Smooth muscle cell (in vitro differentiated cells): ENCODE measurements at regions not wholly inside any gene's neighbourhood (a gene's known extent, or its start where the extent isn't known, plus 50 kb on each side); places are given as distances from the start of the nearest gene placed in this dataset.

ENCODE experiments used
- DNase-seq: peaks from one replicate; lab custom pipeline; 2025; ENCODE audit not compliant: unreplicated experiment; lab: John Stamatoyannopoulos, UW
- H2AFZ ChIP-seq: fragments of 200-600 bp; sonication (generic); 2 replicates; pipeline ENCODE4 v1.6.0; 2016; ENCODE audit warnings: antibody characterized with exemption, low read depth, mild to moderate bottlenecking
- H3F3A ChIP-seq: fragments of 200-600 bp; sonication (generic); 2 replicates; pipeline ENCODE4 v1.6.0; 2017; ENCODE audit warnings: antibody characterized with exemption, low read depth
- H3K27ac ChIP-seq: fragments of 200-600 bp; sonication (generic); 2 replicates; pipeline ENCODE4 v1.5.1; 2016; ENCODE audit warnings: low read depth, mild to moderate bottlenecking
- H3K27me3 ChIP-seq: fragments of 200-600 bp; sonication (generic); 2 replicates; pipeline ENCODE4 v1.6.1; 2016; ENCODE audit warnings: low read depth, mild to moderate bottlenecking
- H3K36me3 ChIP-seq: fragments of 200-600 bp; sonication (generic); 2 replicates; pipeline ENCODE4 v1.5.1; 2016; ENCODE audit warnings: low read depth
- H3K4me1 ChIP-seq: fragments of 200-600 bp; sonication (generic); 2 replicates; pipeline ENCODE4 v1.5.1; 2016; ENCODE audit warnings: low read depth
- H3K4me2 ChIP-seq: fragments of 200-600 bp; sonication (generic); 2 replicates; pipeline ENCODE4 v1.6.0; 2016; ENCODE audit warnings: mild to moderate bottlenecking
- H3K4me3 ChIP-seq: fragments of 200-600 bp; sonication (generic); 2 replicates; pipeline ENCODE4 v1.5.1; 2016; ENCODE audit warnings: mild to moderate bottlenecking
- H3K79me2 ChIP-seq: fragments of 200-600 bp; sonication (generic); 2 replicates; pipeline ENCODE4 v1.6.0; 2016; ENCODE audit warnings: low read depth, mild to moderate bottlenecking
- H3K9ac ChIP-seq: fragments of 200-600 bp; sonication (generic); 2 replicates; pipeline ENCODE4 v1.6.0; 2016; ENCODE audit warnings: low read depth
- H3K9me3 ChIP-seq: fragments of 200-600 bp; sonication (generic); replicated peaks from 2 replicates; pipeline ENCODE4 v1.5.1; 2016; ENCODE audit warnings: low read depth
- H4K20me1 ChIP-seq: fragments of 200-600 bp; sonication (generic); 2 replicates; pipeline ENCODE4 v1.6.0; 2016; ENCODE audit warnings: low read depth
- WGBS: methylation state at CpG from one replicate; pipeline ENCODE4 v1.1.7; 2016; ENCODE audit warnings: low lambda C conversion rate; 5-methylcytosine and 5-hydroxymethylcytosine counted together
- TF ChIP-seq, protein P1 (sequence below): fragments of 200-600 bp; sonication (generic); IDR thresholded peaks from 2 replicates; pipeline ENCODE4 v1.5.1; 2017; ENCODE audit warnings: borderline replicate concordance, mild to moderate bottlenecking, antibody characterized with exemption; ENCODE audit not compliant: insufficient read depth, poor library complexity, severe bottlenecking

DNA sequence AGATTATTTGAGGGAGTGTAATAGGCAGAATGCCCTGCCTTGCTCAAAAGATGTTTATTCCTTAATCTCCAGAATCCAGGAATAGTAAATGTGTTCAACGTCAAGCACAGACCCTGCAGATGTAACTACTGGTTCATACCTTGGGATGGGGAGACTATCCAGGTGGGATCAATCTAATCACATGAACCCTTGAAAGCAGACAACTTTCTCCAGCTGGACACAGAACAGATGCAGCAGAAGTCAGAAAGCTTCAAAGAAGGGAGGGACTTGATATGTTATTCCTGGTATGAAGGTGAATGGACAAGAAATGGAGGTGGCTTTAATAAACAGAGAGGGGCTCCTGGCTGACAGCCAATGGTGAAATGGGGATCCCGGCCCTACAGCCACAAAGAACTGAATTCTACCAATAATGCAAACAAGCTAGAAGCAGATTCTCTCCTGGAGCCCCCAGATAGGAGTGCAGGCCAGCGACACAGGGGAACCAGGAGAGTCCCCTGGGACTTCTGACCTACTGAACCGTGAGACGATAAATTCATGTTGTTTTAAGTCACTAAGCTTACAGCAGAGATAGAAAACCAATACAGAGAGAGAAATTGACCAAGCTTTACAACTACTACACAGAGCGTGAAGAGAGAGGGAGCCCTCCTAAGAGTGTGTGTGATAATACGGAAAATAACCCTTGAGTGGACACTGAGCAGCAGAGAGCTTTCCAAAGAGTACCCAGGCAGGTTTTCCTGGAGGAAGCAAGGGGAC is 133.5 kb upstream of the TMEM132C start:
- Histone ChIP-seq H3K27me3 (no peaks in the 10 kb centered on the region), H3K4me1 (no peaks in the 10 kb centered on the region), H3K79me2 (no peaks in the 10 kb centered on the region), H3K9ac (no peak overlapping the region), H3K4me3 (no peak overlapping the region), H3F3A (no peaks in the 10 kb centered on the region), H3K27ac (no peak overlapping the region), H2AFZ (no peak overlapping the region), H4K20me1 (no peaks in the 10 kb centered on the region), H3K9me3 (no peaks in the 10 kb centered on the region), H3K4me2 (no peak overlapping the region), H3K36me3 (no peaks in the 10 kb centered on the region)
- 86% methylated on average over 7 of the region's 7 CpGs for WGBS
- no peak for DNase-seq
- TF ChIP-seq, protein P1, sequence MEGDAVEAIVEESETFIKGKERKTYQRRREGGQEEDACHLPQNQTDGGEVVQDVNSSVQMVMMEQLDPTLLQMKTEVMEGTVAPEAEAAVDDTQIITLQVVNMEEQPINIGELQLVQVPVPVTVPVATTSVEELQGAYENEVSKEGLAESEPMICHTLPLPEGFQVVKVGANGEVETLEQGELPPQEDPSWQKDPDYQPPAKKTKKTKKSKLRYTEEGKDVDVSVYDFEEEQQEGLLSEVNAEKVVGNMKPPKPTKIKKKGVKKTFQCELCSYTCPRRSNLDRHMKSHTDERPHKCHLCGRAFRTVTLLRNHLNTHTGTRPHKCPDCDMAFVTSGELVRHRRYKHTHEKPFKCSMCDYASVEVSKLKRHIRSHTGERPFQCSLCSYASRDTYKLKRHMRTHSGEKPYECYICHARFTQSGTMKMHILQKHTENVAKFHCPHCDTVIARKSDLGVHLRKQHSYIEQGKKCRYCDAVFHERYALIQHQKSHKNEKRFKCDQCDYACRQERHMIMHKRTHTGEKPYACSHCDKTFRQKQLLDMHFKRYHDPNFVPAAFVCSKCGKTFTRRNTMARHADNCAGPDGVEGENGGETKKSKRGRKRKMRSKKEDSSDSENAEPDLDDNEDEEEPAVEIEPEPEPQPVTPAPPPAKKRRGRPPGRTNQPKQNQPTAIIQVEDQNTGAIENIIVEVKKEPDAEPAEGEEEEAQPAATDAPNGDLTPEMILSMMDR, result no peak

DNA sequence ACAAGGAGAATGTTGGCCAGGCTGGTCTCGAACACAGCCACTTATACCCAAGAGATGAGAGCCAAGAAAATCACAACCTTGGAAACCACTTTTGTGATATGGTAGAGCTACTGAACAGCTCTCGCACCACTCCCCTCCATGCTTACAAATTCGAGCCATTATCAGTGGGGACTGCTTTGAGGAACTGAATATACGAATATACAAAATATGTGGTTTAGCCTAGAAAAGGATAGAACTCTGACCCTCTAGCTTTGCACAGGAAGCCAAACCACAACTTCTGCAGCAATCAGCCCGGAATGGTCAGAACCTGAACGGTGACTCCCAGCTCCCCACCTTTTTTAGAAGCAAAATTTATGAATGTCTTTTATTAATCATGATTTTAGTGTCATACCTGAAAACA is 129.8 kb upstream of the TMEM132C start:
- 85% methylated on average over 6 of the region's 6 CpGs for WGBS
- Histone ChIP-seq H3K27me3 (no peaks in the 10 kb centered on the region), H3K4me2 (no peak overlapping the region), H3K27ac (no peak overlapping the region), H3K36me3 (no peaks in the 10 kb centered on the region), H3K79me2 (no peaks in the 10 kb centered on the region), H2AFZ (no peak overlapping the region), H4K20me1 (no peaks in the 10 kb centered on the region), H3K9ac (no peak overlapping the region), H3F3A (peaks cover 7% of the 10 kb centered on the region), H3K4me1 (no peaks in the 10 kb centered on the region), H3K9me3 (no peaks in the 10 kb centered on the region), H3K4me3 (no peak overlapping the region)
- no peak for DNase-seq
- TF ChIP-seq, protein P1, result no peak

DNA sequence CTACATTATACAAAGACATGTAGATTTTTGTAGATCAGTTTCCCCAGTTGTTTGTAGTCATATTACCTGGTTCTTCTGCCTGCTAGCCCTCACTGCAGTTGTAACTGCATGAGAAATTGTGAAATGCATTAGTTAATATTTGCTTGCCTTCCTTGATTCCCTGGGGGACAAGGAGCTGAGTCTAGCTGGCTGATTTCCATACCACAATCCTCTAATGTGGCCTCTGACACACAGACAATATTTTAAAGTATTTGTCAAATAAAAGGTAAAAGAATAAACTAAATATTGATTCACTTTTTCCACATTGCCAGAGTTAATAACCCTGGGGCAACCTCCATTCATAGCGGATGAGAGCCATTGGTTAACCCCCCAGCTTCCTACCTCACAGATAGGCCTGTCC is 128.8 kb upstream of the TMEM132C start:
- Histone ChIP-seq H3K4me2 (no peak overlapping the region), H3K27me3 (no peaks in the 10 kb centered on the region), H3K36me3 (no peaks in the 10 kb centered on the region), H3K4me1 (no peaks in the 10 kb centered on the region), H3K9me3 (no peaks in the 10 kb centered on the region), H2AFZ (no peak overlapping the region), H3F3A (peaks cover 7% of the 10 kb centered on the region), H3K79me2 (no peaks in the 10 kb centered on the region), H3K4me3 (no peak overlapping the region), H3K27ac (no peak overlapping the region), H3K9ac (no peak overlapping the region), H4K20me1 (no peaks in the 10 kb centered on the region)
- WGBS, result 100% methylated on average over 1 of the region's 1 CpG
- TF ChIP-seq, protein P1, result no peak
- DNase-seq, result no peak

DNA sequence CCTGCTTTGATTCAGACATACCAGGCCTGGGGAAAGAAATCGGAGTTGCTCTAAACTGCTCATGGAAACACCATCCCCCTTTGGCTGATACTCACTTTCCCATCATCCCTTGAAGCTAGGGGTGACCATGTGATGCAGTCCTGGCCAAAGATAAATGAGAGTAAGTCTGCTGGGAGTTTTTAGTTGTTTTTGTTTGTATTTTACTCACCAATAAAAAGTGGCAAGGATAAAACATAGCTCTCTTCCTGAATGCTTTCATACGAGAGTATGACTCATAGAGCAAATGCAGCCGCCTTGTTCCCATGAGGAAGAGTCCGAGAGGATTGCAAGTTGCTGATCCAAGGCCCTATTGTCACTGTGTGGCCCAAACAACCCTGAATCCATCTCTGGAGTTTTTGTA is 126.4 kb upstream of the TMEM132C start:
- no peaks in the 10 kb centered on the region for H3K9me3 ChIP-seq
- no peaks in the 10 kb centered on the region for H3K27me3 ChIP-seq
- H4K20me1 ChIP-seq, result no peaks in the 10 kb centered on the region
- H3K4me2 ChIP-seq, result no peak overlapping the region
- H3K4me1 ChIP-seq, result no peaks in the 10 kb centered on the region
- no peak for DNase-seq
- H3K79me2 ChIP-seq, result no peaks in the 10 kb centered on the region
- H2AFZ ChIP-seq, result no peak overlapping the region
- no peak overlapping the region for H3K4me3 ChIP-seq
- peaks cover 7% of the 10 kb centered on the region for H3F3A ChIP-seq
- H3K27ac ChIP-seq, result peak overlapping the region; percentile 12
- H3K9ac ChIP-seq, result no peak overlapping the region
- TF ChIP-seq, protein P1, result no peak
- 12% methylated on average over 4 of the region's 4 CpGs for WGBS
- H3K36me3 ChIP-seq, result no peaks in the 10 kb centered on the region
